IMR-90 (cell line): ENCODE measurements at regions not wholly inside any gene's neighbourhood (a gene's known extent, or its start where the extent isn't known, plus 50 kb on each side); places are given as distances from the start of the nearest gene placed in this dataset.

Source experiments
- ATAC-seq: fragments of 200-7000 bp; cut with Tn5 transposase; 2 replicates; pipeline ENCODE4 v1.9.1; 2020; ENCODE audit warnings: low read depth, mild to moderate bottlenecking, moderate library complexity
- BruUV-seq: library from RNA; stranded (reverse); fragments of 400-500 nt; replicated peaks from 2 replicates; lab custom pipeline; 2021; lab: Mats Ljungman, UMichigan
- CTCF ChIA-PET: fragments of 300-600 bp; formaldehyde crosslinking; extraction: SDS; loops from one replicate; lab custom pipeline; 2021; ENCODE audit warnings: antibody characterized with exemption; lab: Yijun Ruan, JAX
- POLR2A ChIA-PET: fragments of 300-600 bp; sonication (Branson Sonifier 250); formaldehyde crosslinking; loops from one replicate; lab custom pipeline; 2022; ENCODE audit warnings: antibody characterized with exemption; ENCODE audit not compliant: unreplicated experiment; lab: Charles Lee
- DNase-seq: peaks from one replicate; pipeline ENCODE4 v3.0.0; 2013
- H2AFZ ChIP-seq: replicated peaks from 2 replicates; pipeline ENCODE3; 2013; ENCODE audit warnings: low read length, mild to moderate bottlenecking; ENCODE audit not compliant: poor library complexity
- H2AK5ac ChIP-seq: 2 replicates; pipeline ENCODE4 v1.6.1; 2013; ENCODE audit warnings: low read depth, low read length, inconsistent platforms
- H2AK9ac ChIP-seq: replicated peaks from 2 replicates; pipeline ENCODE3; 2013; ENCODE audit warnings: mild to moderate bottlenecking, low read depth, low read length, moderate library complexity; ENCODE audit not compliant: poor library complexity
- H2BK120ac ChIP-seq: 2 replicates; pipeline ENCODE4 v1.6.1; 2013; ENCODE audit warnings: low read depth, low read length, inconsistent platforms
- H2BK15ac ChIP-seq: 3 replicates; pipeline ENCODE4 v1.6.1; 2013; ENCODE audit warnings: low read depth, low read length, inconsistent platforms
- H2BK20ac ChIP-seq: 2 replicates; pipeline ENCODE4 v1.6.1; 2013; ENCODE audit warnings: low read depth, mild to moderate bottlenecking, inconsistent platforms, low read length, moderate library complexity
- H2BK5ac ChIP-seq: 2 replicates; pipeline ENCODE4 v1.6.1; 2013; ENCODE audit warnings: mild to moderate bottlenecking, low read depth, low read length, inconsistent platforms; ENCODE audit not compliant: poor library complexity, severe bottlenecking
- H3K14ac ChIP-seq: replicated peaks from 2 replicates; pipeline ENCODE4 v1.6.1; 2013; ENCODE audit warnings: low read depth, low read length, inconsistent platforms
- H3K18ac ChIP-seq: 2 replicates; pipeline ENCODE4 v1.6.1; 2013; ENCODE audit warnings: low read depth, low read length, control low read depth
- H3K23ac ChIP-seq: 2 replicates; pipeline ENCODE4 v1.6.1; 2013; ENCODE audit warnings: low read depth, low read length, inconsistent platforms
- H3K27ac ChIP-seq: 2 replicates; pipeline ENCODE4 v1.5.1; 2013; ENCODE audit warnings: mild to moderate bottlenecking, control low read depth, low read length; ENCODE audit not compliant: insufficient read depth
- H3K27me3 ChIP-seq: 2 replicates; pipeline ENCODE4 v1.6.1; 2013; ENCODE audit warnings: low read length; ENCODE audit not compliant: control insufficient read depth, insufficient read depth
- H3K36me3 ChIP-seq: 2 replicates; pipeline ENCODE4 v1.6.1; 2013; ENCODE audit warnings: low read length, mixed read lengths; ENCODE audit not compliant: control insufficient read depth, insufficient read depth
- H3K4ac ChIP-seq: 2 replicates; pipeline ENCODE4 v1.6.1; 2013; ENCODE audit warnings: low read depth, low read length, inconsistent platforms
- H3K4me1 ChIP-seq: 2 replicates; pipeline ENCODE4 v1.6.1; 2013; ENCODE audit warnings: low read length, mixed read lengths; ENCODE audit not compliant: control insufficient read depth, insufficient read depth
- H3K4me2 ChIP-seq: 2 replicates; pipeline ENCODE4 v1.6.1; 2013; ENCODE audit warnings: low read depth, mild to moderate bottlenecking, control low read depth, low read length, moderate library complexity
- H3K4me3 ChIP-seq: 2 replicates; pipeline ENCODE4 v1.5.1; 2013; ENCODE audit warnings: low read depth, mild to moderate bottlenecking, control low read depth, low read length, moderate library complexity; ENCODE audit not compliant: insufficient read depth
- H3K56ac ChIP-seq: 2 replicates; pipeline ENCODE4 v1.6.1; 2013; ENCODE audit warnings: low read length, inconsistent platforms; ENCODE audit not compliant: insufficient read depth; ENCODE audit errors: extremely low read depth
- H3K79me1 ChIP-seq, 2 experiments: 2 replicates each; pipeline ENCODE4 v1.6.1; 2013; ENCODE audit warnings: low read length in 2 of 2, inconsistent platforms in 1 of 2, low read depth in 1 of 2
- H3K9ac ChIP-seq: 2 replicates; pipeline ENCODE4 v1.6.1; 2013; ENCODE audit warnings: low read depth, low read length, control low read depth
- H3K9me1 ChIP-seq: 2 replicates; pipeline ENCODE4 v1.6.1; 2013; ENCODE audit warnings: low read length, inconsistent platforms; ENCODE audit not compliant: insufficient read depth
- H3K9me3 ChIP-seq: 2 replicates; pipeline ENCODE4 v1.6.1; 2013; ENCODE audit warnings: low read length; ENCODE audit not compliant: control insufficient read depth, insufficient read depth
- H4K20me1 ChIP-seq: 2 replicates; pipeline ENCODE4 v1.6.1; 2013; ENCODE audit warnings: low read length, inconsistent platforms; ENCODE audit not compliant: insufficient read depth
- H4K5ac ChIP-seq: 2 replicates; pipeline ENCODE4 v1.6.1; 2013; ENCODE audit warnings: mild to moderate bottlenecking, low read depth, low read length, control low read depth
- H4K8ac ChIP-seq, 2 experiments: 2 replicates each; pipeline ENCODE4 v1.6.1; 2013; ENCODE audit warnings: low read depth in 2 of 2, low read length in 2 of 2, control low read depth in 1 of 2, inconsistent platforms in 1 of 2
- H4K91ac ChIP-seq: 2 replicates; pipeline ENCODE4 v1.6.1; 2013; ENCODE audit warnings: low read depth, low read length, inconsistent platforms; ENCODE audit not compliant: insufficient read depth
- CEBPB ChIP-seq: IDR thresholded peaks from 2 replicates; pipeline ENCODE4 v1.6.1; 2012; ENCODE audit warnings: low read depth, low read length, improper control_type of control experiment
- FOS ChIP-seq: fragments of 150-350 bp; IDR thresholded peaks from 2 replicates; pipeline ENCODE4 v1.6.1; 2016; ENCODE audit warnings: low read depth, low read length
- MAFK ChIP-seq: IDR thresholded peaks from 2 replicates; pipeline ENCODE4 v1.6.1; 2012; ENCODE audit warnings: low read depth, low read length, improper control_type of control experiment
- MXI1 ChIP-seq: IDR thresholded peaks from 2 replicates; pipeline ENCODE4 v1.6.1; 2012; ENCODE audit warnings: low read depth, mild to moderate bottlenecking, low read length, moderate library complexity, borderline replicate concordance
- RAD21 ChIP-seq: IDR thresholded peaks from 2 replicates; pipeline ENCODE4 v1.6.1; 2012; ENCODE audit warnings: low read length, improper control_type of control experiment
- RFX5 ChIP-seq: IDR thresholded peaks from 2 replicates; pipeline ENCODE4 v1.8.0; 2012; ENCODE audit warnings: low read depth, mild to moderate bottlenecking, low read length, moderate library complexity
- SMC3 ChIP-seq: fragments of 150-350 bp; IDR thresholded peaks from 2 replicates; pipeline ENCODE4 v1.6.1; 2016; ENCODE audit warnings: low read depth, mild to moderate bottlenecking, antibody characterized with exemption, low read length, moderate library complexity
- WGBS, 2 experiments: methylation state at CpG; one replicate each; pipeline versions ENCODE4 v1.1.5 to v1.1.7; 2013; ENCODE audit warnings: missing lambda C conversion rate in 2 of 2; ENCODE audit not compliant: insufficient read length in 1 of 2; ENCODE audit errors: extremely low coverage in 2 of 2; 5-methylcytosine and 5-hydroxymethylcytosine counted together
- dilution Hi-C: fragments of 300-500 bp; cut with HindIII; formaldehyde crosslinking; loops from one replicate; pipeline ENCODE4 v1.14.3; 2018; ENCODE audit warnings: low sequenced_read_pairs; ENCODE audit not compliant: unreplicated experiment
- in situ Hi-C: fragments of 300-500 bp; cut with MboI; formaldehyde crosslinking; loops from 3 replicates; pipeline ENCODE4 v1.14.3; 2019; ENCODE audit warnings: low sequenced_read_pairs, inconsistent platforms, mixed read lengths
- intact Hi-C: fragments of 100-400 bp; cut with micrococcal nuclease; formaldehyde crosslinking; loops from 2 replicates; pipeline ENCODE4 v1.10.0; 2022
- TF ChIP-seq, protein P1 (sequence below): fragments of 150-350 bp; IDR thresholded peaks from 2 replicates; pipeline ENCODE4 v1.6.1; 2016; ENCODE audit warnings: low read depth, mild to moderate bottlenecking, low read length, moderate library complexity, borderline replicate concordance
- TF ChIP-seq, protein P2 (sequence below): conservative IDR thresholded peaks from 2 replicates; pipeline ENCODE4 v1.5.1; 2012; ENCODE audit warnings: mild to moderate bottlenecking, low read depth, low read length, improper control_type of control experiment

GRCh38 chr14:57066463-57066862, 202.2 kb downstream of the EXOC5 start:
- Histone ChIP-seq H3K4me2 (no peak overlapping the region), H3K14ac (no peak overlapping the region), H2BK20ac (no peak overlapping the region), H4K8ac (no peak overlapping the region), H3K9me3 (no peaks in the 10 kb centered on the region), H3K4me1 (no peaks in the 10 kb centered on the region), H3K27ac (no peak overlapping the region), H3K79me1 (no peaks in the 10 kb centered on the region), H2AK9ac (no peak overlapping the region), H4K91ac (no peak overlapping the region), H3K9me1 (no peaks in the 10 kb centered on the region), H3K9ac (no peak overlapping the region), H2AK5ac (no peak overlapping the region), H2BK5ac (no peak overlapping the region), H2AFZ (no peak overlapping the region), H3K4me3 (no peak overlapping the region), H2BK120ac (no peak overlapping the region), H3K4ac (no peak overlapping the region), H3K36me3 (no peaks in the 10 kb centered on the region), H3K56ac (no peak overlapping the region), H3K18ac (no peak overlapping the region), H3K23ac (no peak overlapping the region), H2BK15ac (no peak overlapping the region), H4K20me1 (no peaks in the 10 kb centered on the region), H4K5ac (no peak overlapping the region), H3K27me3 (peaks cover 1% of the 10 kb centered on the region; the same call in 1 of the 2 replicates)
- no CpG with 5 or more reads among the region's 4 CpGs for WGBS, 2 experiments
- POLR2A ChIA-PET, result no interaction called here
- CTCF ChIA-PET, result no interaction called here
- DNase-seq, result no peak
- intact Hi-C loops (loop anchor here (2.0 to 10.0 kb wide), 4 partner anchors 250 to 576 kb away; no protein-coding TSS in a partner anchor), dilution Hi-C loops (no loop called here), in situ Hi-C loops (no loop called here)
- TF ChIP-seq MXI1 (no peak), FOS (no peak), RFX5 (no peak), MAFK (no peak), RAD21 (no peak), SMC3 (no peak), CEBPB (no peak)
- TF ChIP-seq, protein P1, sequence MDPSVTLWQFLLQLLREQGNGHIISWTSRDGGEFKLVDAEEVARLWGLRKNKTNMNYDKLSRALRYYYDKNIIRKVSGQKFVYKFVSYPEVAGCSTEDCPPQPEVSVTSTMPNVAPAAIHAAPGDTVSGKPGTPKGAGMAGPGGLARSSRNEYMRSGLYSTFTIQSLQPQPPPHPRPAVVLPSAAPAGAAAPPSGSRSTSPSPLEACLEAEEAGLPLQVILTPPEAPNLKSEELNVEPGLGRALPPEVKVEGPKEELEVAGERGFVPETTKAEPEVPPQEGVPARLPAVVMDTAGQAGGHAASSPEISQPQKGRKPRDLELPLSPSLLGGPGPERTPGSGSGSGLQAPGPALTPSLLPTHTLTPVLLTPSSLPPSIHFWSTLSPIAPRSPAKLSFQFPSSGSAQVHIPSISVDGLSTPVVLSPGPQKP, result no peak
- TF ChIP-seq, protein P2, sequence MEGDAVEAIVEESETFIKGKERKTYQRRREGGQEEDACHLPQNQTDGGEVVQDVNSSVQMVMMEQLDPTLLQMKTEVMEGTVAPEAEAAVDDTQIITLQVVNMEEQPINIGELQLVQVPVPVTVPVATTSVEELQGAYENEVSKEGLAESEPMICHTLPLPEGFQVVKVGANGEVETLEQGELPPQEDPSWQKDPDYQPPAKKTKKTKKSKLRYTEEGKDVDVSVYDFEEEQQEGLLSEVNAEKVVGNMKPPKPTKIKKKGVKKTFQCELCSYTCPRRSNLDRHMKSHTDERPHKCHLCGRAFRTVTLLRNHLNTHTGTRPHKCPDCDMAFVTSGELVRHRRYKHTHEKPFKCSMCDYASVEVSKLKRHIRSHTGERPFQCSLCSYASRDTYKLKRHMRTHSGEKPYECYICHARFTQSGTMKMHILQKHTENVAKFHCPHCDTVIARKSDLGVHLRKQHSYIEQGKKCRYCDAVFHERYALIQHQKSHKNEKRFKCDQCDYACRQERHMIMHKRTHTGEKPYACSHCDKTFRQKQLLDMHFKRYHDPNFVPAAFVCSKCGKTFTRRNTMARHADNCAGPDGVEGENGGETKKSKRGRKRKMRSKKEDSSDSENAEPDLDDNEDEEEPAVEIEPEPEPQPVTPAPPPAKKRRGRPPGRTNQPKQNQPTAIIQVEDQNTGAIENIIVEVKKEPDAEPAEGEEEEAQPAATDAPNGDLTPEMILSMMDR, result no peak
- no peak for ATAC-seq
- no TSS peak for BruUV-seq
